Nephron progenitor cell (in vitro differentiated cells): ENCODE measurements at regions not wholly inside any gene's neighbourhood (a gene's known extent, or its start where the extent isn't known, plus 50 kb on each side); places are given as distances from the start of the nearest gene placed in this dataset.

Experiments
- DNase-seq: peaks from one replicate; pipeline ENCODE4 v3.0.0; 2021
- H3K27ac Mint-ChIP-seq: 2 replicates; pipeline ENCODE4 v1.8.0; 2021; ENCODE audit warnings: mild to moderate bottlenecking, moderate library complexity, mixed read lengths
- H3K27me3 Mint-ChIP-seq: 2 replicates; pipeline ENCODE4 v1.8.0; 2021; ENCODE audit warnings: mild to moderate bottlenecking, low read depth, mixed read lengths; ENCODE audit not compliant: poor library complexity
- H3K36me3 Mint-ChIP-seq: 2 replicates; pipeline ENCODE4 v1.8.0; 2021; ENCODE audit warnings: low read depth, mixed read lengths
- H3K4me1 Mint-ChIP-seq: 2 replicates; pipeline ENCODE4 v1.8.0; 2021; ENCODE audit warnings: mixed read lengths
- H3K4me3 Mint-ChIP-seq: 2 replicates; pipeline ENCODE4 v1.8.0; 2021; ENCODE audit warnings: mild to moderate bottlenecking, moderate library complexity, mixed read lengths
- H3K9me3 Mint-ChIP-seq: 2 replicates; pipeline ENCODE4 v1.8.0; 2021; ENCODE audit warnings: mild to moderate bottlenecking, moderate library complexity, mixed read lengths
- CTCF ChIP-seq: fragments of 200-600 bp; sonication (generic); IDR thresholded peaks from 2 replicates; pipeline ENCODE4 v1.5.0; 2021; ENCODE audit warnings: antibody characterized with exemption

- H3K4me1 Mint-ChIP-seq, result no peaks in the 10 kb centered on the region
- H3K4me3 Mint-ChIP-seq, result no peak overlapping the region
- DNase-seq, result no peak
- no peak for TF ChIP-seq CTCF
- H3K9me3 Mint-ChIP-seq, result peaks cover 4% of the 10 kb centered on the region
- no peak overlapping the region for H3K27ac Mint-ChIP-seq
- H3K27me3 Mint-ChIP-seq, result peaks cover 4% of the 10 kb centered on the region
- no peaks in the 10 kb centered on the region for H3K36me3 Mint-ChIP-seq
Observed at GRCh38 chr10:4556527-4556926, 269.5 kb upstream of the AKR1E2 start.

DNA sequence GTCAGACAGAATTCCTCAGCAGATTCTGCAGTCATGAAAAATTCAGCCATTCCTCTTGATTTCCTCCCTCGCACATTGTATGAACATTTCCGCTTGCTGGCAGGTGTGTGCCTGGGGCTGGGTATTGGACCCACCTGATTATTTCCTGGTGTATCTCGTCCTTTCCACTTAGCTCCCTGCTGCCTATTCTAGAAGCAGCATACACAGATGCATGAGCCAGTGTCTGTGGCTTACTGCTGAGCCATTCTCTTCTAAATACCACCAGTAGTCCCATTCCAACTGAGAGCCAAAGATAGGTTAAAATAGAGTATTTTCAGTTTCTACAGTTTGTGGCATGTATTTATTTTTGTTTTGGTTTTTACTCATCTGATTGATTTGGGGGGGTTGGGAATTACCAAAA, 270.1 kb upstream of the AKR1E2 start:
- Mint-ChIP-seq H3K9me3 (peaks cover 3% of the 10 kb centered on the region), H3K27me3 (no peaks in the 10 kb centered on the region), H3K4me1 (no peaks in the 10 kb centered on the region), H3K27ac (no peak overlapping the region), H3K4me3 (no peak overlapping the region), H3K36me3 (no peaks in the 10 kb centered on the region)
- DNase-seq, result no peak
- no peak for TF ChIP-seq CTCF

- H3K36me3 Mint-ChIP-seq, result no peaks in the 10 kb centered on the region
- H3K4me1 Mint-ChIP-seq, result peaks cover 11% of the 10 kb centered on the region
- no peak overlapping the region for H3K4me3 Mint-ChIP-seq
- no peaks in the 10 kb centered on the region for H3K27me3 Mint-ChIP-seq
- no peak for DNase-seq
- no peak overlapping the region for H3K27ac Mint-ChIP-seq
- no peaks in the 10 kb centered on the region for H3K9me3 Mint-ChIP-seq
- no peak for TF ChIP-seq CTCF
Observed at GRCh38 chr10:4549139-4549653, 276.8 kb upstream of the AKR1E2 start.

DNA sequence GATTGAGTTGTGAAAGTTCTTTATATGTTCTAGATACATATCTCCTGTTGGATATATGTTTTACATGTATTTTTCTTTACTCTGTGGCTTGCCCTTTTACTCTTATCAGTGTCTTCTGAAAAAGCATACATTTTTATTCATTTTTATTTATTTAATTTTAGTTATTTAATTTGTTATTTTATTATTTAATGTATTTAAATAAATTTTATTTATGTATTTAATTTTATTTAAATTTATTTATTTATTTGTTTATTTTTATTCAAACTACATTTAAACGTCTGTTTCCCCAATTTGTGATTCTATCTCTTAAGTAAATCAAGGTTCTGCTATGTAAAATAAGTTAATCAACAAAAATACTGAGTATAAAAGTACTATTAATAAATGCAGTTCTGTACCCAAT, 279.1 kb upstream of the AKR1E2 start:
- H3K36me3 Mint-ChIP-seq, result no peaks in the 10 kb centered on the region
- no peak overlapping the region for H3K27ac Mint-ChIP-seq

GRCh38 chr10:4546500-4546899, 279.5 kb upstream of the AKR1E2 start:
- DNase-seq, result no peak
- H3K4me3 Mint-ChIP-seq, result no peak overlapping the region
- H3K27ac Mint-ChIP-seq, result no peak overlapping the region
- H3K9me3 Mint-ChIP-seq, result peaks cover 6% of the 10 kb centered on the region
- H3K36me3 Mint-ChIP-seq, result no peaks in the 10 kb centered on the region
- TF ChIP-seq CTCF, result no peak
- no peaks in the 10 kb centered on the region for H3K27me3 Mint-ChIP-seq
- H3K4me1 Mint-ChIP-seq, result peaks cover 14% of the 10 kb centered on the region

More for the DNA sequence above, 279.1 kb upstream of the AKR1E2 start:
- Mint-ChIP-seq H3K4me3 (no peak overlapping the region), H3K27me3 (no peaks in the 10 kb centered on the region), H3K9me3 (peaks cover 1% of the 10 kb centered on the region), H3K4me1 (peaks cover 14% of the 10 kb centered on the region)
- no peak for TF ChIP-seq CTCF
- DNase-seq, result no peak

DNA sequence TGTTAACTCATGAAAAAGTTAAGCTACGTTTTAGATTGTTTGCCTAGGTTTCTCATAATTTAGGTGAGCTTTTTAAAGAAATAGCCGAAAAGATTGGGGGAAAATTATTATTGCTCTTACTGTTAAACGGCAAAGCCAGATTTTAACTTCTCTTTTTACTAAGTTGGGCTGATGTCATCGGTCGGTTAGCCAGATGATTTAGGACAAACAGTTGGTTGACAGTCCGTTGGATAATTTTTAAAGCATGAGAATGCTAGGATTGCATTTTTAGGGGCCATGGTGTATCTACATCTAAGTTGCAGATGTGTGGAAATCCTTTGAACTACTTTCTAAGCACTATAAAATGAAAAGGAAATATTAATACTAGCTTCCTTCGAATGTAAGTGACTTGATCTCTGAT, 280.9 kb upstream of the AKR1E2 start:
- DNase-seq, result no peak
- Mint-ChIP-seq H3K9me3 (peaks cover 20% of the 10 kb centered on the region), H3K4me3 (no peak overlapping the region), H3K27me3 (no peaks in the 10 kb centered on the region), H3K27ac (no peak overlapping the region), H3K4me1 (peaks cover 14% of the 10 kb centered on the region), H3K36me3 (no peaks in the 10 kb centered on the region)
- TF ChIP-seq CTCF, result no peak
